HepG2 (cell line): ENCODE measurements at regions not wholly inside any gene's neighbourhood (a gene's known extent, or its start where the extent isn't known, plus 50 kb on each side); places are given as distances from the start of the nearest gene placed in this dataset.

Source experiments
- CENPT ChIP-seq: sonication (generic); formaldehyde crosslinking; IDR thresholded peaks from 2 replicates; pipeline ENCODE4 v1.8.0; 2022; ENCODE audit warnings: low read depth, mild to moderate bottlenecking, moderate library complexity, missing genetic modification reagents
- FOXK1 ChIP-seq: sonication (generic); formaldehyde crosslinking; IDR thresholded peaks from 2 replicates; pipeline ENCODE4 v1.4.0; 2020; ENCODE audit warnings: low read depth, missing genetic modification reagents, borderline replicate concordance
- PAX8 ChIP-seq: sonication (generic); formaldehyde crosslinking; IDR thresholded peaks from 2 replicates; pipeline ENCODE4 v1.8.0; 2022; ENCODE audit warnings: mild to moderate bottlenecking, missing genetic modification reagents, borderline replicate concordance
- REPIN1 ChIP-seq: sonication (generic); formaldehyde crosslinking; IDR thresholded peaks from 2 replicates; pipeline ENCODE4 v1.8.0; 2022; ENCODE audit warnings: missing genetic modification reagents, low read depth, mild to moderate bottlenecking, borderline replicate concordance
- TP53 ChIP-seq: sonication (generic); formaldehyde crosslinking; conservative IDR thresholded peaks from 2 replicates; pipeline ENCODE4 v1.4.0; 2020; ENCODE audit warnings: missing genetic modification reagents
- ZC3H4 ChIP-seq: sonication (generic); formaldehyde crosslinking; IDR thresholded peaks from 2 replicates; pipeline ENCODE4 v1.4.0; 2020; ENCODE audit warnings: missing genetic modification reagents, borderline replicate concordance
- ZKSCAN1 ChIP-seq: fragments of 150-350 bp; IDR thresholded peaks from 2 replicates; pipeline ENCODE4 v1.6.1; 2014; ENCODE audit warnings: low read length
- ZNF281 ChIP-seq: sonication (generic); formaldehyde crosslinking; IDR thresholded peaks from 2 replicates; pipeline ENCODE4 v1.4.0; 2020; ENCODE audit warnings: missing genetic modification reagents, borderline replicate concordance
- ZNF414 ChIP-seq: sonication (generic); formaldehyde crosslinking; IDR thresholded peaks from 2 replicates; pipeline ENCODE4 v1.5.0; 2020; ENCODE audit warnings: missing genetic modification reagents
- ZNF614 ChIP-seq: IDR thresholded peaks from 2 replicates; pipeline ENCODE4 v1.6.1; 2018; ENCODE audit warnings: missing biosample characterization, missing genetic modification reagents, inconsistent platforms, borderline replicate concordance
- ZNF678 ChIP-seq: sonication (generic); formaldehyde crosslinking; IDR thresholded peaks from 2 replicates; pipeline ENCODE4 v1.4.0; 2020; ENCODE audit warnings: mild to moderate bottlenecking, missing genetic modification reagents
- ZNF775 ChIP-seq: sonication (generic); formaldehyde crosslinking; IDR thresholded peaks from 2 replicates; pipeline ENCODE4 v1.4.0; 2020; ENCODE audit warnings: missing genetic modification reagents, mild to moderate bottlenecking, moderate library complexity, borderline replicate concordance
- ZNF790 ChIP-seq: sonication (generic); formaldehyde crosslinking; IDR thresholded peaks from 2 replicates; pipeline ENCODE4 v1.8.0; 2022; ENCODE audit warnings: missing genetic modification reagents, mild to moderate bottlenecking, borderline replicate concordance
- TF ChIP-seq, protein P1 (sequence below): sonication (generic); formaldehyde crosslinking; IDR thresholded peaks from 2 replicates; pipeline ENCODE4 v1.4.0; 2020; ENCODE audit warnings: mild to moderate bottlenecking, missing genetic modification reagents, borderline replicate concordance
- TF ChIP-seq, protein P2 (sequence below): sonication (generic); formaldehyde crosslinking; IDR thresholded peaks from 2 replicates; pipeline ENCODE4 v1.9.0; 2021; ENCODE audit warnings: missing genetic modification reagents, mild to moderate bottlenecking, borderline replicate concordance

GRCh38 chr2:152242787-152243472 is 67.4 kb upstream of the STAM2 start (continued):
- no peak for TF ChIP-seq ZNF281 (CRISPR knock-in tag)
- no peak for TF ChIP-seq ZC3H4 (CRISPR knock-in tag)
- no peak for TF ChIP-seq ZKSCAN1
- TF ChIP-seq, protein P1, sequence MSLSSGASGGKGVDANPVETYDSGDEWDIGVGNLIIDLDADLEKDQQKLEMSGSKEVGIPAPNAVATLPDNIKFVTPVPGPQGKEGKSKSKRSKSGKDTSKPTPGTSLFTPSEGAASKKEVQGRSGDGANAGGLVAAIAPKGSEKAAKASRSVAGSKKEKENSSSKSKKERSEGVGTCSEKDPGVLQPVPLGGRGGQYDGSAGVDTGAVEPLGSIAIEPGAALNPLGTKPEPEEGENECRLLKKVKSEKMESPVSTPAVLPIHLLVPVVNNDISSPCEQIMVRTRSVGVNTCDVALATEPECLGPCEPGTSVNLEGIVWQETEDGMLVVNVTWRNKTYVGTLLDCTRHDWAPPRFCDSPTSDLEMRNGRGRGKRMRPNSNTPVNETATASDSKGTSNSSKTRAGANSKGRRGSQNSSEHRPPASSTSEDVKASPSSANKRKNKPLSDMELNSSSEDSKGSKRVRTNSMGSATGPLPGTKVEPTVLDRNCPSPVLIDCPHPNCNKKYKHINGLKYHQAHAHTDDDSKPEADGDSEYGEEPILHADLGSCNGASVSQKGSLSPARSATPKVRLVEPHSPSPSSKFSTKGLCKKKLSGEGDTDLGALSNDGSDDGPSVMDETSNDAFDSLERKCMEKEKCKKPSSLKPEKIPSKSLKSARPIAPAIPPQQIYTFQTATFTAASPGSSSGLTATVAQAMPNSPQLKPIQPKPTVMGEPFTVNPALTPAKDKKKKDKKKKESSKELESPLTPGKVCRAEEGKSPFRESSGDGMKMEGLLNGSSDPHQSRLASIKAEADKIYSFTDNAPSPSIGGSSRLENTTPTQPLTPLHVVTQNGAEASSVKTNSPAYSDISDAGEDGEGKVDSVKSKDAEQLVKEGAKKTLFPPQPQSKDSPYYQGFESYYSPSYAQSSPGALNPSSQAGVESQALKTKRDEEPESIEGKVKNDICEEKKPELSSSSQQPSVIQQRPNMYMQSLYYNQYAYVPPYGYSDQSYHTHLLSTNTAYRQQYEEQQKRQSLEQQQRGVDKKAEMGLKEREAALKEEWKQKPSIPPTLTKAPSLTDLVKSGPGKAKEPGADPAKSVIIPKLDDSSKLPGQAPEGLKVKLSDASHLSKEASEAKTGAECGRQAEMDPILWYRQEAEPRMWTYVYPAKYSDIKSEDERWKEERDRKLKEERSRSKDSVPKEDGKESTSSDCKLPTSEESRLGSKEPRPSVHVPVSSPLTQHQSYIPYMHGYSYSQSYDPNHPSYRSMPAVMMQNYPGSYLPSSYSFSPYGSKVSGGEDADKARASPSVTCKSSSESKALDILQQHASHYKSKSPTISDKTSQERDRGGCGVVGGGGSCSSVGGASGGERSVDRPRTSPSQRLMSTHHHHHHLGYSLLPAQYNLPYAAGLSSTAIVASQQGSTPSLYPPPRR (CRISPR knock-in tag) = peak; percentile 30; the same call in 1 of the 2 replicates
- TF ChIP-seq FOXK1 (CRISPR knock-in tag) = no peak
- TF ChIP-seq PAX8 = no peak
- no peak for TF ChIP-seq TP53 (CRISPR knock-in tag)
- no peak for TF ChIP-seq ZNF614 (CRISPR knock-in tag)
- no peak for TF ChIP-seq ZNF678 (CRISPR knock-in tag)
- TF ChIP-seq ZNF414 = no peak
- TF ChIP-seq CENPT (CRISPR knock-in tag) = no peak
- 0 out of 2 replicates have a peak, but pooled peaks have one; percentile 7 for TF ChIP-seq ZNF775 (CRISPR knock-in tag)
- TF ChIP-seq, protein P2, sequence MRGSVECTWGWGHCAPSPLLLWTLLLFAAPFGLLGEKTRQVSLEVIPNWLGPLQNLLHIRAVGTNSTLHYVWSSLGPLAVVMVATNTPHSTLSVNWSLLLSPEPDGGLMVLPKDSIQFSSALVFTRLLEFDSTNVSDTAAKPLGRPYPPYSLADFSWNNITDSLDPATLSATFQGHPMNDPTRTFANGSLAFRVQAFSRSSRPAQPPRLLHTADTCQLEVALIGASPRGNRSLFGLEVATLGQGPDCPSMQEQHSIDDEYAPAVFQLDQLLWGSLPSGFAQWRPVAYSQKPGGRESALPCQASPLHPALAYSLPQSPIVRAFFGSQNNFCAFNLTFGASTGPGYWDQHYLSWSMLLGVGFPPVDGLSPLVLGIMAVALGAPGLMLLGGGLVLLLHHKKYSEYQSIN (CRISPR knock-in tag) = no peak
- peak; percentile 50; the same call in 1 of the 2 replicates for TF ChIP-seq REPIN1 (CRISPR knock-in tag)
- TF ChIP-seq ZNF790 (CRISPR knock-in tag) = no peak
